SJSA1 (cell line): ENCODE measurements at regions not wholly inside any gene's neighbourhood (a gene's known extent, or its start where the extent isn't known, plus 50 kb on each side); places are given as distances from the start of the nearest gene placed in this dataset.
"Not testable (repeated sequence)": the region's sequence is repeated elsewhere in the genome, so short reads cannot be mapped to it uniquely, and the experiment has no call there.

ENCODE experiments used
- DNase-seq, 2 experiments: peaks; one replicate each; pipeline ENCODE4 v3.0.0-alpha.2; 2015 to 2020; ENCODE audit warnings: low spot score in 2 of 2, low read depth in 1 of 2
- H3K27ac ChIP-seq: fragments of 250-450 bp; sonication (Bioruptor Pico); 2 replicates; pipeline ENCODE4 v1.5.1; 2020; ENCODE audit warnings: mild to moderate bottlenecking, moderate library complexity
- H3K27me3 ChIP-seq: fragments of 250-450 bp; sonication (Bioruptor Pico); replicated peaks from 2 replicates; pipeline ENCODE4 v1.5.1; 2020; ENCODE audit warnings: mild to moderate bottlenecking, moderate library complexity
- H3K36me3 ChIP-seq: fragments of 250-450 bp; sonication (Bioruptor Pico); 2 replicates; pipeline ENCODE4 v1.5.1; 2020; ENCODE audit warnings: mild to moderate bottlenecking
- H3K4me1 ChIP-seq: fragments of 250-450 bp; sonication (Bioruptor Pico); replicated peaks from 2 replicates; pipeline ENCODE4 v1.6.1; 2021; ENCODE audit warnings: mild to moderate bottlenecking
- H3K4me3 ChIP-seq: fragments of 250-450 bp; sonication (Bioruptor Pico); 2 replicates; pipeline ENCODE4 v1.5.1; 2020; ENCODE audit warnings: mild to moderate bottlenecking
- H3K9me3 ChIP-seq: fragments of 250-450 bp; sonication (Bioruptor Pico); replicated peaks from 2 replicates; pipeline ENCODE4 v1.5.1; 2020; ENCODE audit warnings: mild to moderate bottlenecking

DNA sequence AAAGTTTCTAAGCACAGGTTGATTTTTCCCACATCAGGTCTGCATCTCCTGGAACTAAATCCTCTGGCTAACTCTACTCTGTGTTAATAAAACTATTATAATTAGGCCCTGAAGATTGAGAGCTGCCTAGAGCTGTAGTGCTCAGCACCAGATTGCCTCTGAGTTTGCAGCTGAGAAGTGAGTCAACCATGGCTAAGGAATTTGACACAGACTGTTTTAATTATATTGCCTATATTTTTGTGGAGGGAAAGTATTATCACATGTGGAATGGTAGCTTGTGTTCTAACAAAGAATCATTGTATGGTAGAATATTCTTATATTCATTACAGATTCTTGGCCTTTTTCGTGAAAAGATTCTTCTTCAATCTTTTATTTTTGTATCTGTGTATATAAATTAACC, 1907.6 kb upstream of the TENM3 start:
- Histone ChIP-seq H3K27me3 (no peaks in the 10 kb centered on the region), H3K4me1 (no peaks in the 10 kb centered on the region), H3K36me3 (no peaks in the 10 kb centered on the region), H3K4me3 (no peak overlapping the region), H3K9me3 (no peaks in the 10 kb centered on the region), H3K27ac (no peak overlapping the region)
- no peak for DNase-seq

GRCh38 chr4:180336494-180337090, 1906.6 kb upstream of the TENM3 start:
- Histone ChIP-seq H3K9me3 (no peaks in the 10 kb centered on the region), H3K36me3 (no peaks in the 10 kb centered on the region), H3K27me3 (no peaks in the 10 kb centered on the region), H3K4me3 (no peak overlapping the region), H3K27ac (no peak overlapping the region), H3K4me1 (no peaks in the 10 kb centered on the region)
- no peak for DNase-seq

GRCh38 chr4:180341926-180342325, 1901.3 kb upstream of the TENM3 start:
- H3K9me3 ChIP-seq = no peaks in the 10 kb centered on the region
- no peaks in the 10 kb centered on the region for H3K36me3 ChIP-seq
- no peak overlapping the region for H3K4me3 ChIP-seq
- no peak for DNase-seq
- no peak overlapping the region for H3K27ac ChIP-seq
- H3K27me3 ChIP-seq = no peaks in the 10 kb centered on the region
- no peaks in the 10 kb centered on the region for H3K4me1 ChIP-seq

DNA sequence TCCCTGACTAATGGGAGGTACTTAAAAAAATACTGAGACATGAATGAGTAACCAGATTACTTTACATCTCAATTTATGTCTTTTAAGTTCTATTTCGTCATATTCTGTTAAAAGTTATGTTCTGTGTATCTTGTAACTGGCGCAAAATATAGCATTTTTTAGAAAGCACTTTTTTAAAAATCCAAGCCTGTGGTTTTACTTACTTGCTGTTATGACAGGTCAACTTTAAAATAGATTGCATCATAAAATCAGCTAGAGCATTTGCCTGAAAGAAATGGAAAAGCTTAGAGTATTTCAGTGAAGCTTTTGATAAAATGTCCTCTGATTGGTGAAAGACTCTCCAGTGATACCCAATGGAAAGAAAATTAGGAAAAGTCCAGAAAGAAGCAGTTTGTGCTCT, 1892.3 kb upstream of the TENM3 start:
- Histone ChIP-seq H3K36me3 (no peaks in the 10 kb centered on the region), H3K27ac (no peak overlapping the region)
- DNase-seq = no peak

GRCh38 chr4:180356766-180357165, 1886.4 kb upstream of the TENM3 start:
- Histone ChIP-seq H3K4me1 (no peaks in the 10 kb centered on the region), H3K9me3 (no peaks in the 10 kb centered on the region), H3K36me3 (no peaks in the 10 kb centered on the region), H3K27ac (no peak overlapping the region), H3K27me3 (no peaks in the 10 kb centered on the region), H3K4me3 (no peak overlapping the region)
- DNase-seq = no peak

More for the DNA sequence above, 1892.3 kb upstream of the TENM3 start:
- Histone ChIP-seq H3K9me3 (no peaks in the 10 kb centered on the region), H3K4me3 (no peak overlapping the region), H3K4me1 (no peaks in the 10 kb centered on the region), H3K27me3 (no peaks in the 10 kb centered on the region)

DNA sequence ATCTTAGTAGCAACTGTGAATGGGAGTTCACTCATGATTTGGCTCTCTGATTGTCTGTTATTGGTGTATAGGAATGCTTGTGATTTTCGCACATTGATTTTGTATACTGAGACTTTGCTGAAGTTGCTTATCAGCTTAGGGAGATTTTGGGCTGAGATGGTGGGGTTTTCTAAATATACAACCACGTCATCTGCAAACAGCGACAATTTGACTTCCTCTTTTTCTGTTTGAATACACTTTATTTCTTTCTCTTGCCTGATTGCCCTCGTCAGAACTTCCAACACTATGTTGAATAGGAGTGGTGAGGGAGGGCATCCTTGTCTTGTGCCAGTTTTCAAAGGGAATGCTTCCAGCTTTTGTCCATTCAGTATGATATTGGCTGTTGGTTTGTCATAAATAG, 1883.1 kb upstream of the TENM3 start:
- H3K27ac ChIP-seq, H3K4me3 ChIP-seq, H3K4me1 ChIP-seq, H3K27me3 ChIP-seq, H3K9me3 ChIP-seq, DNase-seq, H3K36me3 ChIP-seq: not testable (repeated sequence)

DNA sequence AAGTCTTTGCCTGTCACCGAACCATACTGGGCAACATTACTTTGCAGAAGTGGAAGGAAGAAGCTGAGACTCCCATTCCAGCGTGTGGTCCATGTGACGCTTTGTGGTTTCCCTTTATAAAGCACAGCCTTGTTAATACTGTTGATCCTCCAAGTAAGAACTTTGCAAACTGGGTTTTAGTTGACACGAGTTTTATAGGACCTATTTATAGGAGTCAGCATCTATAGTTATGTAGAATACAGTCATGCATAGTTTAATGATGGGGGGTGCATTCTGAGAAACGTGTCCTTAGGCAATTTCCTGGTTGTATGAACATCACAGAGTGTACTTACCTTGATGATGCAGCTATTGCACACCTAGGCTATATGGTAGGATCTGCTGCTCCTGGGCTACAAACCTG, 1879.4 kb upstream of the TENM3 start:
- H3K27me3 ChIP-seq = no peaks in the 10 kb centered on the region
- no peak overlapping the region for H3K27ac ChIP-seq
- no peak overlapping the region for H3K4me3 ChIP-seq
- DNase-seq = no peak
- no peaks in the 10 kb centered on the region for H3K36me3 ChIP-seq
- no peaks in the 10 kb centered on the region for H3K4me1 ChIP-seq
- no peaks in the 10 kb centered on the region for H3K9me3 ChIP-seq

DNA sequence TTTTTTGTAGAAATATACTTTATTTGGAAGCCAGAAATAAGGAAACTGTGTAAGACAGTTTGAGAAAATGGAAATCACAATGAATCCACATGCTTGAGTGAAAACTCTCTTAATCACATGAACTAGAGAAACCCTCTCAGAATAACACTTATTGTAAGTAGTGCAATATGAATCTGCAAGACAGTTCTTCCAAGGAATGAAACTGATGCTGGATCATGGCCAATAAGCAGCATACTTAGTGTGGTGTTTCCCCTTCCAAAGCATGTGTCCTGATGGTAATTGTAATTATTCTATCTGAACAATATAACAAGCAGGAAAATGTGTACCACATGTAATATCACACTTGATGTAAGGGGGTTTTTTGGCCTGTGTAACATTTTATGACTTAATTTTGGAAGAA, 1870.5 kb upstream of the TENM3 start:
- Histone ChIP-seq H3K4me1 (no peaks in the 10 kb centered on the region), H3K36me3 (no peaks in the 10 kb centered on the region), H3K27me3 (no peaks in the 10 kb centered on the region), H3K9me3 (no peaks in the 10 kb centered on the region), H3K27ac (no peak overlapping the region), H3K4me3 (no peak overlapping the region)
- DNase-seq = no peak

GRCh38 chr4:180377741-180378140, 1865.5 kb upstream of the TENM3 start:
- Histone ChIP-seq H3K4me1 (no peaks in the 10 kb centered on the region), H3K36me3 (no peaks in the 10 kb centered on the region), H3K9me3 (no peaks in the 10 kb centered on the region), H3K27me3 (no peaks in the 10 kb centered on the region), H3K27ac (no peak overlapping the region), H3K4me3 (no peak overlapping the region)
- DNase-seq = no peak

- Histone ChIP-seq H3K27me3 (no peaks in the 10 kb centered on the region), H3K9me3 (no peaks in the 10 kb centered on the region), H3K4me3 (no peak overlapping the region), H3K27ac (no peak overlapping the region), H3K4me1 (no peaks in the 10 kb centered on the region), H3K36me3 (no peaks in the 10 kb centered on the region)
- DNase-seq = no peak
Observed at GRCh38 chr4:180380733-180381132, 1862.5 kb upstream of the TENM3 start.

DNA sequence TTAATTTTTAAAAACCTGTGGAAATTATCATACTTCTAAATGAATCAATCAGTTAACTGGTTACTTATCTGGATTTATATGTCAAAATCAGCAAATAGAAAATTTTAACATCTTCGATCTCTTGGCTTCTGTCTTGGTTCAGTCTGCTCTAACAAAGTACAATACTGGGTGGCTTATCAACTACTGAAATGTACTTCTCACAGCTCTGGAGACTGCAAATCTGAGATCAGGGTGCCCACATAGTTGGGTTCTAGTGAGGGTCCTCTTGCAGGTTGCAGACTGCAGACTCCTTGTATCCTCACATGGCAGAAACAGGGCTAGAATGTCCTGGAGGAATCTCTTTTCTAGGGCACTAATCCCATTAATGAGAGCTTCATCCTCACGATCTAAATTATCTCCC, 1851.6 kb upstream of the TENM3 start:
- DNase-seq = no peak
- Histone ChIP-seq H3K9me3 (no peaks in the 10 kb centered on the region), H3K27me3 (no peaks in the 10 kb centered on the region), H3K27ac (no peak overlapping the region), H3K36me3 (no peaks in the 10 kb centered on the region), H3K4me1 (no peaks in the 10 kb centered on the region), H3K4me3 (no peak overlapping the region)

DNA sequence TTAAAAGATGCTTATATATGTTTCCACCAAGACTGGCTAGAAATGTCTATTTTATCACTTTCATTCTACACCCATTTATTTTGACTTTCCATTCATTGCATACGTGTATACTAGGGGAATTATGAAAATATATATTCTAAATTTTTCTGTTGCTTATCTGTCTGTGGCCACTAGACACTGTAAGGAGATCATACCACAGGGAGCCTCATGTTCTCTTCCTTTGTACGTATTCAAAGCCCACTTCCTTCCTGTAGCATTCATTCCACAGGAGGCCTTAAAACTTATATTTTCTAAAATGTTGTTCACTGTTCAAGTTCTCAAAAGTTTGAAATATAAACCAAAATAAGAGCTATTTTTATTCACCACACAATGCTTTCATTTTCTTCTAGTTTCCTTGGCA, 1848.9 kb upstream of the TENM3 start:
- Histone ChIP-seq H3K36me3 (no peaks in the 10 kb centered on the region), H3K4me1 (no peaks in the 10 kb centered on the region), H3K27ac (no peak overlapping the region), H3K9me3 (no peaks in the 10 kb centered on the region), H3K4me3 (no peak overlapping the region), H3K27me3 (no peaks in the 10 kb centered on the region)
- DNase-seq = no peak

DNA sequence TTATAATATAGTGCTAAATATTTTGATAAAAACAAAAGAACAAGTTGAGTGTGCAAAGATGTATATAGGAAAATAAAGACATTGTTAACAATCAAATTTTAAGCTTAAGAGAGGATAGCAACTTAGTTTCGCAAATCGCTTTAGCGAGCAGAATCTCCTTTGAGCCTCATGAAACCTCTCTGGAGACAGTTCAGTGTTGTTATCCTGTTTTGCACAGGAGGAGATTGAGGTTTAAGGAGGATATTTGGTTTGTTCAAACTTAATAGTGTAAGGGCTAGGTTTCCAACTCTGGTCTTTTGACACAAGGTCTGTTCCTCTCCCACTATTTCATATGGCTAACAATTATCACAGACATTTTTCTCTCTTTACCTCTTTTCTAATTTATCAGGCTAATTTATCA, 1848.5 kb upstream of the TENM3 start:
- H3K36me3 ChIP-seq = no peaks in the 10 kb centered on the region
- no peak for DNase-seq
- H3K27ac ChIP-seq = no peak overlapping the region
- H3K9me3 ChIP-seq = no peaks in the 10 kb centered on the region
- no peaks in the 10 kb centered on the region for H3K4me1 ChIP-seq
- no peak overlapping the region for H3K4me3 ChIP-seq
- H3K27me3 ChIP-seq = no peaks in the 10 kb centered on the region

GRCh38 chr4:180398564-180398963, 1844.6 kb upstream of the TENM3 start:
- no peak overlapping the region for H3K4me3 ChIP-seq

GRCh38 chr4:180407275-180407885, 1835.8 kb upstream of the TENM3 start:
- H3K27ac ChIP-seq = no peak overlapping the region
- H3K4me3 ChIP-seq = no peak overlapping the region
- no peaks in the 10 kb centered on the region for H3K36me3 ChIP-seq
- no peak for DNase-seq
- no peaks in the 10 kb centered on the region for H3K4me1 ChIP-seq
- no peaks in the 10 kb centered on the region for H3K27me3 ChIP-seq
- no peaks in the 10 kb centered on the region for H3K9me3 ChIP-seq

More at GRCh38 chr4:180398564-180398963, 1844.6 kb upstream of the TENM3 start:
- H3K4me1 ChIP-seq = no peaks in the 10 kb centered on the region
- no peak overlapping the region for H3K27ac ChIP-seq
- no peaks in the 10 kb centered on the region for H3K9me3 ChIP-seq
- no peaks in the 10 kb centered on the region for H3K27me3 ChIP-seq
- no peak for DNase-seq
- no peaks in the 10 kb centered on the region for H3K36me3 ChIP-seq
